Progenitor cell of endocrine pancreas (in vitro differentiated cells): ENCODE measurements at regions not wholly inside any gene's neighbourhood (a gene's known extent, or its start where the extent isn't known, plus 50 kb on each side); places are given as distances from the start of the nearest gene placed in this dataset.

Source experiments
- DNase-seq: peaks from one replicate; pipeline ENCODE4 v3.0.0; 2021; ENCODE audit warnings: low spot score; ENCODE audit not compliant: unreplicated experiment
- H3K27ac Mint-ChIP-seq: 2 replicates; pipeline ENCODE4 v1.8.0; 2021; ENCODE audit warnings: mild to moderate bottlenecking, moderate library complexity, mixed read lengths
- H3K27me3 Mint-ChIP-seq: 2 replicates; pipeline ENCODE4 v1.8.0; 2021; ENCODE audit warnings: mixed read lengths
- H3K36me3 Mint-ChIP-seq: 2 replicates; pipeline ENCODE4 v1.8.0; 2022; ENCODE audit warnings: mixed read lengths; ENCODE audit not compliant: insufficient read depth
- H3K4me1 Mint-ChIP-seq: 2 replicates; pipeline ENCODE4 v1.8.0; 2021; ENCODE audit warnings: low read depth, mixed read lengths
- H3K4me3 Mint-ChIP-seq: 2 replicates; pipeline ENCODE4 v1.8.0; 2021; ENCODE audit warnings: low read depth, mild to moderate bottlenecking, moderate library complexity, mixed read lengths
- H3K9me3 Mint-ChIP-seq: 2 replicates; pipeline ENCODE4 v1.8.0; 2021; ENCODE audit warnings: low read depth, mixed read lengths
- CTCF ChIP-seq: fragments of 200-600 bp; sonication (generic); IDR thresholded peaks from one replicate; pipeline ENCODE4 v1.5.0; 2021; ENCODE audit warnings: antibody characterized with exemption, mild to moderate bottlenecking; ENCODE audit not compliant: unreplicated experiment

DNA sequence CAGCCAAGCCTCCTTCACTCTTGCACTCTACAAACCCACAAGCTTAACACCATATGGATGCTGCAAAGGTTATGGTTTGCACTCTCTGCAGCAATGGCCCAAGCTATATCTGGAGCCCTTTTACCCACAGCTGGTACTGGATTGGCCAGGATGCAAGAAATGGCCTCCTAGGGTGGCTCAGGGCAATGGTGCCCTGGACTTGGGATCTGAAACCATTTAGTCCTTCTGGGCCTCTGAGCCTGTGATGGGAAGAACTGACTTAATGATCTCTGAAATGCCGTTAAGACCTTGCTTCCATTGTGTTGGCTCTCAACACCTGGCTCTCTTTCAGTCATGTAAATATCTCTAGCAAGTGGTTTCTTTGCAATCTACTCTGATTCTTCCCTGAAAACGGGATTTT lies 626.0 kb downstream of the KCTD8 start:
- Mint-ChIP-seq H3K4me3 (no peak overlapping the region), H3K4me1 (no peaks in the 10 kb centered on the region), H3K9me3 (peaks cover 37% of the 10 kb centered on the region), H3K27me3 (no peaks in the 10 kb centered on the region), H3K36me3 (peaks cover 5% of the 10 kb centered on the region), H3K27ac (no peak overlapping the region)
- no peak for TF ChIP-seq CTCF
- no peak for DNase-seq

DNA sequence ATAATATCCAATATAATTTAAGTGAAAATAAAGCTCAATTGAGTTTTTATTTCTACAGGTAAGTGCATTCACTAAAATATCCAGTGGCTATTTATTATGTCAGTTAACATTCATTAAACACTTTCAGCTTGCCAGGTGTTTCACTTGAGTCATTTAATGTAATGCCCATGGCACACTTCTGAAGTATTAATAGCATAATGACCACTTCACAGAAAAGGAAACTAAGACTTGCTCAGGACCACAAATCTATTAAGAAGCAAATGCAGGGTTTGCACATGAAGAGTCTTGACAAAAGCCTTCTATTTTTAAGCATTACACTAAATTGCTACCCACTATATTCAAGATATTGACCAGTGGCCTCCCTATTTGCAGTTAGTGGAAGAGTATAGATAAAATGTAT lies 612.7 kb downstream of the KCTD8 start:
- Mint-ChIP-seq H3K4me3 (no peak overlapping the region), H3K27me3 (no peaks in the 10 kb centered on the region), H3K36me3 (no peaks in the 10 kb centered on the region), H3K9me3 (peaks cover 5% of the 10 kb centered on the region), H3K27ac (no peak overlapping the region), H3K4me1 (peaks cover 5% of the 10 kb centered on the region)
- DNase-seq, result no peak
- TF ChIP-seq CTCF, result no peak

- no peak for DNase-seq
- Mint-ChIP-seq H3K36me3 (no peaks in the 10 kb centered on the region), H3K4me3 (no peak overlapping the region), H3K9me3 (no peaks in the 10 kb centered on the region), H3K27me3 (no peaks in the 10 kb centered on the region), H3K4me1 (peaks cover 14% of the 10 kb centered on the region), H3K27ac (no peak overlapping the region)
- no peak for TF ChIP-seq CTCF
Observed at GRCh38 chr4:43837171-43837570, 611.4 kb downstream of the KCTD8 start.

DNA sequence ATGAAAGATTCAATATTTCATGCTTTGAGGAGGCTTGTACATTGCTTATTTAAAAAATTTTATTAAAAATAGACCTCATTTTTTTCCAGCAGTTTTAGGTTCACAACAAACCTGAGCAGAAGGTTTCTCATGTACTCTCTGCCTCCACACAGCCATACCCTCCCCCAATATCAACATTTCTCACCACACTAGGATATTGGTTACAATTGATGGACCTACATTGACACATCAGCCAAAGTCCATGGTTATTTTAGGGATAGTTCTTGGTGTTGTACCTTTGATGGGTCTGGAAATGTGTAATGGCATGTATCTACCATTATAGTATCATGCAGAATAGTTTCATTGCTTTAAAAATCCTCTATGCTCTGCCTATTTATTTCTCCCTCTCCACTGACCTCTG lies 611.0 kb downstream of the KCTD8 start:
- Mint-ChIP-seq H3K9me3 (no peaks in the 10 kb centered on the region), H3K27ac (no peak overlapping the region), H3K36me3 (no peaks in the 10 kb centered on the region), H3K4me1 (peaks cover 15% of the 10 kb centered on the region), H3K27me3 (no peaks in the 10 kb centered on the region), H3K4me3 (no peak overlapping the region)
- TF ChIP-seq CTCF, result no peak
- no peak for DNase-seq

- Mint-ChIP-seq H3K27ac (no peak overlapping the region), H3K4me3 (no peak overlapping the region), H3K4me1 (peaks cover 26% of the 10 kb centered on the region), H3K9me3 (peaks cover under 1% of the 10 kb centered on the region), H3K27me3 (no peaks in the 10 kb centered on the region), H3K36me3 (no peaks in the 10 kb centered on the region)
- no peak for DNase-seq
- no peak for TF ChIP-seq CTCF
Observed at GRCh38 chr4:43842594-43842993, 606.0 kb downstream of the KCTD8 start.
